ENCODE measurements at regions not wholly inside any gene's neighbourhood (a gene's known extent, or its start where the extent isn't known, plus 50 kb on each side); places are given as distances from the start of the nearest gene placed in this dataset.
A peak's percentile ranks its signal among the peaks of the same experiment; 100 is the strongest.

DNA sequence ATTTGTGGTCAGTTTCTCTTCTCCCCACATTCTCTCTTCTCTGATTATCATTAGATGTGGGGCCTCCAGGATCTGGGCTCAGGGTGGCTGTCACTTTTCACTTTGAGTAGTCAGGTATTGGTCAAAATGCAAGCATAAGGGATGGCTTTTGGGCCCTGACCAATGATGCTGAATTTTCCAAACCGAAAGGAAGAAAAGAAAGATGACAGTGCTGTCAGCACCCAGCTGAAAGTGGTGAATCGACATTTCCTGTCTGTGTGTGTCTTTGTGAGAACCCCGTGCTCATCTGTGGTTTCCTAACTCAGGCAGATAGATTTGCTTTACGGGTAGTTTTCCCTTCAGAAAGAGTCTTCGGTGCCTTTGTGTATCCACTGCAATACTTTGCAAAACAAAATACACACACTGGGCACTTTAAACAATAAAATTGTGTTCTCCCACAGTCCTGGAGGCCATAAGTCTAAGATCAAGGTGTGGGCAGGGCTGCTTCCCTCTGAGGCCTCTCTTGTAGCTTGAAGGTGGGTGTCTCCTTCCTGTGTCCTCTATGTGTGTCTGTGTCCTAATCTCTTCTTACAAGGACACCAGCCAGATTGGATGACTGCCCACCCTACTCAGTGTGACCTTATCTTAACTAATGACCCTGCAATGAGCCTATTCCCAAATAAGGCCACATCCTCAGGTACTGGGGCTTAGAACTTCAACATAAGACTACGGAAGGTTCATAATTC lies 274.8 kb upstream of the AJAP1 start:
- Histone ChIP-seq H3K4me2 (ENCODE audit: insufficient read depth, low read length) (no peak overlapping the region), H3K9me3 (ENCODE audit: insufficient read depth, low read length, severe bottlenecking) (peaks cover 13% of the 10 kb centered on the region), H3K36me3 (ENCODE audit: insufficient read depth, low read length) (no peaks in the 10 kb centered on the region), H3K27ac (ENCODE audit: low read length) (no peak overlapping the region), H3K9ac (ENCODE audit: low read depth, low read length) (no peak overlapping the region), H3K4me1 (ENCODE audit: insufficient read depth, low read length) (0 out of 2 replicates have a peak, but pooled peaks cover 5% of the 10 kb centered on the region), H3K79me2 (ENCODE audit: insufficient read depth, low read length) (no peaks in the 10 kb centered on the region), H4K20me1 (ENCODE audit: insufficient read depth, low read length) (no peaks in the 10 kb centered on the region), H3K27me3 (ENCODE audit: insufficient read depth, low read length, poor library complexity) (no peaks in the 10 kb centered on the region), H2AFZ (ENCODE audit: low read depth, low read length) (no peak overlapping the region), H3K4me3 (ENCODE audit: low read depth in 1 of 2, low read length in 2 of 2) (no peak overlapping the region)
- DNase-seq = peak; percentile 6
- TF ChIP-seq, protein P1, sequence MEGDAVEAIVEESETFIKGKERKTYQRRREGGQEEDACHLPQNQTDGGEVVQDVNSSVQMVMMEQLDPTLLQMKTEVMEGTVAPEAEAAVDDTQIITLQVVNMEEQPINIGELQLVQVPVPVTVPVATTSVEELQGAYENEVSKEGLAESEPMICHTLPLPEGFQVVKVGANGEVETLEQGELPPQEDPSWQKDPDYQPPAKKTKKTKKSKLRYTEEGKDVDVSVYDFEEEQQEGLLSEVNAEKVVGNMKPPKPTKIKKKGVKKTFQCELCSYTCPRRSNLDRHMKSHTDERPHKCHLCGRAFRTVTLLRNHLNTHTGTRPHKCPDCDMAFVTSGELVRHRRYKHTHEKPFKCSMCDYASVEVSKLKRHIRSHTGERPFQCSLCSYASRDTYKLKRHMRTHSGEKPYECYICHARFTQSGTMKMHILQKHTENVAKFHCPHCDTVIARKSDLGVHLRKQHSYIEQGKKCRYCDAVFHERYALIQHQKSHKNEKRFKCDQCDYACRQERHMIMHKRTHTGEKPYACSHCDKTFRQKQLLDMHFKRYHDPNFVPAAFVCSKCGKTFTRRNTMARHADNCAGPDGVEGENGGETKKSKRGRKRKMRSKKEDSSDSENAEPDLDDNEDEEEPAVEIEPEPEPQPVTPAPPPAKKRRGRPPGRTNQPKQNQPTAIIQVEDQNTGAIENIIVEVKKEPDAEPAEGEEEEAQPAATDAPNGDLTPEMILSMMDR (IDR thresholded peaks at IDR 0.05; ENCODE audit: borderline replicate concordance, extremely low read depth, low read length, poor library complexity, severe bottlenecking) = no peak
- no peak for TF ChIP-seq EZH2 (IDR thresholded peaks at IDR 0.05; ENCODE audit: borderline replicate concordance, low read depth, low read length, severe bottlenecking)
- ATAC-seq (ENCODE audit: insufficient read depth, low read depth) = peak; percentile 54; the same call in 1 of the 3 replicates

DNA sequence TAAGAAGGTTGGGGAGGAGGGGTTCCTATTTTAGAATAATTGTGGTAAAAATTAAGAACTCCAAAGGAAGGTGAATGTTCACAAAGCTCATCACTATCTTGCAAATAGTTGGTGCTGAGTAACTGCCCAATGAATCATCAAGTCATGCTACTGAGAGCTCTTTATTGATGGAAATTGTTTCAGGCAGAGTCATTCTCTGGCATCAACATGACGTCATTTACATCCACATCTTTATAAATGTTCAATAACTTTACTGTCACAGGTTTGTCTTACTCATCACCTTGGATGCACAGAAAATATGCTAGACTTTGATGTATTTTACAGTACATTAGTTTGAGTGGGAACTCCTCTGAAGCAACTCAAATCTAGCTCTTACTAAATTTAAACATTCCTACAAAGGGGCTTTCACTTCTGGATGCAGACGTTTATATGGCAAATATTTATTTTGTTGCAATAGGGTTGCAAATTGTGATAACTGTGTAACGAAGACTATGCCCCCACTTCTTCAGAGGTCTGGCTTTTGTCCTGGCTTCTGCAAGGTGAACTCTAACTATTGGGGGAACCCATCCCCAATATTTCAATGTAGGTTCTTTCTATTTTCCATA lies 273.7 kb upstream of the AJAP1 start:
- Histone ChIP-seq H3K27ac (ENCODE audit: low read length) (no peak overlapping the region), H3K27me3 (ENCODE audit: insufficient read depth, low read length, poor library complexity) (no peaks in the 10 kb centered on the region), H3K4me1 (ENCODE audit: insufficient read depth, low read length) (0 out of 2 replicates have a peak, but pooled peaks cover 5% of the 10 kb centered on the region), H3K79me2 (ENCODE audit: insufficient read depth, low read length) (no peaks in the 10 kb centered on the region), H3K4me3 (ENCODE audit: low read depth in 1 of 2, low read length in 2 of 2) (no peak overlapping the region), H3K9me3 (ENCODE audit: insufficient read depth, low read length, severe bottlenecking) (peaks cover 16% of the 10 kb centered on the region), H3K4me2 (ENCODE audit: insufficient read depth, low read length) (no peak overlapping the region), H3K36me3 (ENCODE audit: insufficient read depth, low read length) (no peaks in the 10 kb centered on the region), H3K9ac (ENCODE audit: low read depth, low read length) (no peak overlapping the region), H2AFZ (ENCODE audit: low read depth, low read length) (no peak overlapping the region), H4K20me1 (ENCODE audit: insufficient read depth, low read length) (no peaks in the 10 kb centered on the region)
- ATAC-seq (ENCODE audit: insufficient read depth, low read depth) (no peak), DNase-seq (no peak)
- TF ChIP-seq, protein P1 (IDR thresholded peaks at IDR 0.05; ENCODE audit: borderline replicate concordance, extremely low read depth, low read length, poor library complexity, severe bottlenecking) = no peak
- no peak for TF ChIP-seq EZH2 (IDR thresholded peaks at IDR 0.05; ENCODE audit: borderline replicate concordance, low read depth, low read length, severe bottlenecking)

DNA sequence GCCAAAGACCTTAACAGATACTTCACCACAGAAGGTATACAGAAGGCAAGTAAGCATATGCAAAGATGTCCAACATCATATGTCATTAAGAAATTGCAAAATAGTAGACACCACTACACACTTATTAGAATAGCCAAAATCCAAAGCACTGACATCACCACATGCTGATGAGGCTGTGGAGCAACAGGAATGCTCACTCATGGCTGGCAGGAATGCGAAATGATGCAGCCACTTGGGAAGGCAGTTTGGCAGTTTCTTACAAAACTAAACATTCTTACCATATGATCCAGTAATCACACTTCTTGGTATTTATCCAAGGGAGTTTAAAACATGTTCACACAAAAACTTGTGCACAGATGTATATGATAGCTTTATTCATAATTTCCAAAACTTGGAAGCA lies 261.2 kb upstream of the AJAP1 start:
- no peak overlapping the region for H2AFZ ChIP-seq (ENCODE audit: low read depth, low read length)
- TF ChIP-seq, protein P1 (IDR thresholded peaks at IDR 0.05; ENCODE audit: borderline replicate concordance, extremely low read depth, low read length, poor library complexity, severe bottlenecking) = no peak
- no peak for TF ChIP-seq EZH2 (IDR thresholded peaks at IDR 0.05; ENCODE audit: borderline replicate concordance, low read depth, low read length, severe bottlenecking)
- no peak for DNase-seq
- no peaks in the 10 kb centered on the region for H3K27me3 ChIP-seq (ENCODE audit: insufficient read depth, low read length, poor library complexity)
- H3K27ac ChIP-seq (ENCODE audit: low read length) = no peak overlapping the region
- ATAC-seq (ENCODE audit: insufficient read depth, low read depth) = no peak
- H3K9me3 ChIP-seq (ENCODE audit: insufficient read depth, low read length, severe bottlenecking) = peaks cover 3% of the 10 kb centered on the region
- H3K79me2 ChIP-seq (ENCODE audit: insufficient read depth, low read length) = no peaks in the 10 kb centered on the region
- no peaks in the 10 kb centered on the region for H3K4me1 ChIP-seq (ENCODE audit: insufficient read depth, low read length)
- H3K4me3 ChIP-seq (ENCODE audit: low read depth in 1 of 2, low read length in 2 of 2) = no peak overlapping the region
- H4K20me1 ChIP-seq (ENCODE audit: insufficient read depth, low read length) = no peaks in the 10 kb centered on the region
- no peak overlapping the region for H3K9ac ChIP-seq (ENCODE audit: low read depth, low read length)
- H3K36me3 ChIP-seq (ENCODE audit: insufficient read depth, low read length) = no peaks in the 10 kb centered on the region
- H3K4me2 ChIP-seq (ENCODE audit: insufficient read depth, low read length) = no peak overlapping the region

All from DND-41 (cell line).